H1 (cell line): ENCODE measurements at regions not wholly inside any gene's neighbourhood (a gene's known extent, or its start where the extent isn't known, plus 50 kb on each side); places are given as distances from the start of the nearest gene placed in this dataset.

Source experiments
- BRCA1 ChIP-seq: IDR thresholded peaks from 2 replicates; pipeline ENCODE4 v1.6.1; 2012; ENCODE audit warnings: low read depth, low read length, improper control_type of control experiment
- CHD1 ChIP-seq: IDR thresholded peaks from 2 replicates; pipeline ENCODE4 v1.6.1; 2012; ENCODE audit warnings: low read depth, low read length, improper control_type of control experiment
- EZH2 ChIP-seq: fragments of 200-600 bp; sonication (generic); IDR thresholded peaks from 2 replicates; pipeline ENCODE4 v1.7.1; 2012; ENCODE audit warnings: low read depth, mild to moderate bottlenecking, moderate library complexity, low read length, inconsistent platforms; ENCODE audit not compliant: severe bottlenecking
- POLR2A ChIP-seq, 2 experiments: IDR thresholded peaks; 1 replicate in 1 of 2; 2 replicates in 1 of 2; pipeline ENCODE4 v1.6.1; 2011; ENCODE audit warnings: low read depth in 2 of 2, low read length in 2 of 2, mild to moderate bottlenecking in 2 of 2; ENCODE audit errors: control extremely low read depth in 1 of 2
- TF ChIP-seq, protein P1 (sequence below), 3 experiments: IDR thresholded peaks; 1 replicate in 2 of 3; 2 replicates in 1 of 3; pipeline versions ENCODE4 v1.5.1 to v1.6.1; 2011; ENCODE audit warnings: low read length in 3 of 3, mild to moderate bottlenecking in 3 of 3, inconsistent platforms in 2 of 3, low read depth in 1 of 3, moderate library complexity in 1 of 3; ENCODE audit not compliant: insufficient read depth in 1 of 3; ENCODE audit errors: control extremely low read depth in 1 of 3

DNA sequence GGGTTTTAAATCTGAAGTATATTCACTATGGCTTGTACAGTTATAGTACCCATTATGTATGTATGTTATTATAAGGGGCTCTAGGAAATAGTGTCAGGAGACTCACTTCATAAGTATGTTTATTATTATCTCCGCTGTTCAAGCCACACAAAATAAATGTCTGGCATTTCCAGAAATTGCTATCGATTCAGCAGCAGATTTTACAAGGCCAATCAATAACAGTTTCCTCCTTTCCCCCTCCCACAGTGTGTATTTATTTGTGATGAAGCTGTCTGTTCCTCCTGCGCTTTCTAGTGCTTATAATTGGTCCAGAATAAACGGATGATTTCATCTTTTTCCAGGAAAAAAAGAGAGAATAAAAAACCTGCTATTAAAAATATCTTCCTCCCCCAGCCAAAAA is 134.2 kb upstream of the LPP start:
- TF ChIP-seq EZH2 (no peak), BRCA1 (no peak), CHD1 (no peak), POLR2A (IDR thresholded peaks at IDR 0.05; ENCODE audit: control extremely low read depth in 1 of 2, low read depth in 2 of 2, low read length in 2 of 2) (no peak)
- TF ChIP-seq, protein P1, sequence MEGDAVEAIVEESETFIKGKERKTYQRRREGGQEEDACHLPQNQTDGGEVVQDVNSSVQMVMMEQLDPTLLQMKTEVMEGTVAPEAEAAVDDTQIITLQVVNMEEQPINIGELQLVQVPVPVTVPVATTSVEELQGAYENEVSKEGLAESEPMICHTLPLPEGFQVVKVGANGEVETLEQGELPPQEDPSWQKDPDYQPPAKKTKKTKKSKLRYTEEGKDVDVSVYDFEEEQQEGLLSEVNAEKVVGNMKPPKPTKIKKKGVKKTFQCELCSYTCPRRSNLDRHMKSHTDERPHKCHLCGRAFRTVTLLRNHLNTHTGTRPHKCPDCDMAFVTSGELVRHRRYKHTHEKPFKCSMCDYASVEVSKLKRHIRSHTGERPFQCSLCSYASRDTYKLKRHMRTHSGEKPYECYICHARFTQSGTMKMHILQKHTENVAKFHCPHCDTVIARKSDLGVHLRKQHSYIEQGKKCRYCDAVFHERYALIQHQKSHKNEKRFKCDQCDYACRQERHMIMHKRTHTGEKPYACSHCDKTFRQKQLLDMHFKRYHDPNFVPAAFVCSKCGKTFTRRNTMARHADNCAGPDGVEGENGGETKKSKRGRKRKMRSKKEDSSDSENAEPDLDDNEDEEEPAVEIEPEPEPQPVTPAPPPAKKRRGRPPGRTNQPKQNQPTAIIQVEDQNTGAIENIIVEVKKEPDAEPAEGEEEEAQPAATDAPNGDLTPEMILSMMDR (IDR thresholded peaks at IDR 0.05; ENCODE audit: control extremely low read depth in 1 of 3, insufficient read depth in 1 of 3, low read depth in 1 of 3, low read length in 3 of 3): no peak
